IMR-90 (cell line): ENCODE measurements at regions not wholly inside any gene's neighbourhood (a gene's known extent, or its start where the extent isn't known, plus 50 kb on each side); places are given as distances from the start of the nearest gene placed in this dataset.

ENCODE experiments used
- ATAC-seq: fragments of 200-7000 bp; cut with Tn5 transposase; 2 replicates; pipeline ENCODE4 v1.9.1; 2020; ENCODE audit warnings: low read depth, mild to moderate bottlenecking, moderate library complexity
- BruUV-seq: library from RNA; stranded (reverse); fragments of 400-500 nt; replicated peaks from 2 replicates; lab custom pipeline; 2021; lab: Mats Ljungman, UMichigan
- CTCF ChIA-PET: fragments of 300-600 bp; formaldehyde crosslinking; extraction: SDS; loops from one replicate; lab custom pipeline; 2021; ENCODE audit warnings: antibody characterized with exemption; lab: Yijun Ruan, JAX
- POLR2A ChIA-PET: fragments of 300-600 bp; sonication (Branson Sonifier 250); formaldehyde crosslinking; loops from one replicate; lab custom pipeline; 2022; ENCODE audit warnings: antibody characterized with exemption; ENCODE audit not compliant: unreplicated experiment; lab: Charles Lee
- DNase-seq: peaks from one replicate; pipeline ENCODE4 v3.0.0; 2013
- H2AFZ ChIP-seq: replicated peaks from 2 replicates; pipeline ENCODE3; 2013; ENCODE audit warnings: low read length, mild to moderate bottlenecking; ENCODE audit not compliant: poor library complexity
- H2AK5ac ChIP-seq: 2 replicates; pipeline ENCODE4 v1.6.1; 2013; ENCODE audit warnings: low read depth, low read length, inconsistent platforms
- H2AK9ac ChIP-seq: replicated peaks from 2 replicates; pipeline ENCODE3; 2013; ENCODE audit warnings: mild to moderate bottlenecking, low read depth, low read length, moderate library complexity; ENCODE audit not compliant: poor library complexity
- H2BK120ac ChIP-seq: 2 replicates; pipeline ENCODE4 v1.6.1; 2013; ENCODE audit warnings: low read depth, low read length, inconsistent platforms
- H2BK15ac ChIP-seq: 3 replicates; pipeline ENCODE4 v1.6.1; 2013; ENCODE audit warnings: low read depth, low read length, inconsistent platforms
- H2BK20ac ChIP-seq: 2 replicates; pipeline ENCODE4 v1.6.1; 2013; ENCODE audit warnings: low read depth, mild to moderate bottlenecking, inconsistent platforms, low read length, moderate library complexity
- H2BK5ac ChIP-seq: 2 replicates; pipeline ENCODE4 v1.6.1; 2013; ENCODE audit warnings: mild to moderate bottlenecking, low read depth, low read length, inconsistent platforms; ENCODE audit not compliant: poor library complexity, severe bottlenecking
- H3K14ac ChIP-seq: replicated peaks from 2 replicates; pipeline ENCODE4 v1.6.1; 2013; ENCODE audit warnings: low read depth, low read length, inconsistent platforms
- H3K18ac ChIP-seq: 2 replicates; pipeline ENCODE4 v1.6.1; 2013; ENCODE audit warnings: low read depth, low read length, control low read depth
- H3K23ac ChIP-seq: 2 replicates; pipeline ENCODE4 v1.6.1; 2013; ENCODE audit warnings: low read depth, low read length, inconsistent platforms
- H3K27ac ChIP-seq: 2 replicates; pipeline ENCODE4 v1.5.1; 2013; ENCODE audit warnings: mild to moderate bottlenecking, control low read depth, low read length; ENCODE audit not compliant: insufficient read depth
- H3K27me3 ChIP-seq: 2 replicates; pipeline ENCODE4 v1.6.1; 2013; ENCODE audit warnings: low read length; ENCODE audit not compliant: control insufficient read depth, insufficient read depth
- H3K36me3 ChIP-seq: 2 replicates; pipeline ENCODE4 v1.6.1; 2013; ENCODE audit warnings: low read length, mixed read lengths; ENCODE audit not compliant: control insufficient read depth, insufficient read depth
- H3K4ac ChIP-seq: 2 replicates; pipeline ENCODE4 v1.6.1; 2013; ENCODE audit warnings: low read depth, low read length, inconsistent platforms
- H3K4me1 ChIP-seq: 2 replicates; pipeline ENCODE4 v1.6.1; 2013; ENCODE audit warnings: low read length, mixed read lengths; ENCODE audit not compliant: control insufficient read depth, insufficient read depth
- H3K4me2 ChIP-seq: 2 replicates; pipeline ENCODE4 v1.6.1; 2013; ENCODE audit warnings: low read depth, mild to moderate bottlenecking, control low read depth, low read length, moderate library complexity
- H3K4me3 ChIP-seq: 2 replicates; pipeline ENCODE4 v1.5.1; 2013; ENCODE audit warnings: low read depth, mild to moderate bottlenecking, control low read depth, low read length, moderate library complexity; ENCODE audit not compliant: insufficient read depth
- H3K56ac ChIP-seq: 2 replicates; pipeline ENCODE4 v1.6.1; 2013; ENCODE audit warnings: low read length, inconsistent platforms; ENCODE audit not compliant: insufficient read depth; ENCODE audit errors: extremely low read depth
- H3K79me1 ChIP-seq, 2 experiments: 2 replicates each; pipeline ENCODE4 v1.6.1; 2013; ENCODE audit warnings: low read length in 2 of 2, inconsistent platforms in 1 of 2, low read depth in 1 of 2
- H3K9ac ChIP-seq: 2 replicates; pipeline ENCODE4 v1.6.1; 2013; ENCODE audit warnings: low read depth, low read length, control low read depth
- H3K9me1 ChIP-seq: 2 replicates; pipeline ENCODE4 v1.6.1; 2013; ENCODE audit warnings: low read length, inconsistent platforms; ENCODE audit not compliant: insufficient read depth
- H3K9me3 ChIP-seq: 2 replicates; pipeline ENCODE4 v1.6.1; 2013; ENCODE audit warnings: low read length; ENCODE audit not compliant: control insufficient read depth, insufficient read depth
- H4K20me1 ChIP-seq: 2 replicates; pipeline ENCODE4 v1.6.1; 2013; ENCODE audit warnings: low read length, inconsistent platforms; ENCODE audit not compliant: insufficient read depth
- H4K5ac ChIP-seq: 2 replicates; pipeline ENCODE4 v1.6.1; 2013; ENCODE audit warnings: mild to moderate bottlenecking, low read depth, low read length, control low read depth
- H4K8ac ChIP-seq, 2 experiments: 2 replicates each; pipeline ENCODE4 v1.6.1; 2013; ENCODE audit warnings: low read depth in 2 of 2, low read length in 2 of 2, control low read depth in 1 of 2, inconsistent platforms in 1 of 2
- H4K91ac ChIP-seq: 2 replicates; pipeline ENCODE4 v1.6.1; 2013; ENCODE audit warnings: low read depth, low read length, inconsistent platforms; ENCODE audit not compliant: insufficient read depth
- BHLHE40 ChIP-seq: fragments of 150-350 bp; IDR thresholded peaks from 2 replicates; pipeline ENCODE4 v1.6.1; 2016; ENCODE audit warnings: mild to moderate bottlenecking, low read depth, low read length
- CEBPB ChIP-seq: IDR thresholded peaks from 2 replicates; pipeline ENCODE4 v1.6.1; 2012; ENCODE audit warnings: low read depth, low read length, improper control_type of control experiment
- CHD1 ChIP-seq: IDR thresholded peaks from 2 replicates; pipeline ENCODE4 v1.6.1; 2012; ENCODE audit warnings: low read depth, low read length, improper control_type of control experiment
- ELK1 ChIP-seq: fragments of 150-350 bp; IDR thresholded peaks from 2 replicates; pipeline ENCODE4 v1.6.1; 2016; ENCODE audit warnings: low read depth, mild to moderate bottlenecking, low read length, moderate library complexity, borderline replicate concordance
- FOS ChIP-seq: fragments of 150-350 bp; IDR thresholded peaks from 2 replicates; pipeline ENCODE4 v1.6.1; 2016; ENCODE audit warnings: low read depth, low read length
- MAFK ChIP-seq: IDR thresholded peaks from 2 replicates; pipeline ENCODE4 v1.6.1; 2012; ENCODE audit warnings: low read depth, low read length, improper control_type of control experiment
- MAZ ChIP-seq: IDR thresholded peaks from 2 replicates; pipeline ENCODE4 v1.6.1; 2012; ENCODE audit warnings: low read depth, mild to moderate bottlenecking, low read length, improper control_type of control experiment, moderate library complexity, borderline replicate concordance
- MXI1 ChIP-seq: IDR thresholded peaks from 2 replicates; pipeline ENCODE4 v1.6.1; 2012; ENCODE audit warnings: low read depth, mild to moderate bottlenecking, low read length, moderate library complexity, borderline replicate concordance
- NFE2L2 ChIP-seq: fragments of 150-350 bp; IDR thresholded peaks from 2 replicates; pipeline ENCODE4 v1.6.1; 2016; ENCODE audit warnings: low read depth, mild to moderate bottlenecking, low read length
- POLR2A ChIP-seq: IDR thresholded peaks from 2 replicates; pipeline ENCODE4 v1.6.1; 2012; ENCODE audit warnings: mild to moderate bottlenecking, low read depth, low read length
- RAD21 ChIP-seq: IDR thresholded peaks from 2 replicates; pipeline ENCODE4 v1.6.1; 2012; ENCODE audit warnings: low read length, improper control_type of control experiment
- RCOR1 ChIP-seq: IDR thresholded peaks from 2 replicates; pipeline ENCODE4 v1.6.1; 2012; ENCODE audit warnings: mild to moderate bottlenecking, low read length, improper control_type of control experiment; ENCODE audit not compliant: insufficient replicate concordance
- RFX5 ChIP-seq: IDR thresholded peaks from 2 replicates; pipeline ENCODE4 v1.8.0; 2012; ENCODE audit warnings: low read depth, mild to moderate bottlenecking, low read length, moderate library complexity
- SMC3 ChIP-seq: fragments of 150-350 bp; IDR thresholded peaks from 2 replicates; pipeline ENCODE4 v1.6.1; 2016; ENCODE audit warnings: low read depth, mild to moderate bottlenecking, antibody characterized with exemption, low read length, moderate library complexity
- USF2 ChIP-seq: fragments of 150-350 bp; IDR thresholded peaks from 2 replicates; pipeline ENCODE4 v1.6.1; 2017; ENCODE audit warnings: mild to moderate bottlenecking, antibody characterized with exemption, low read length, low read depth
- WGBS, 2 experiments: methylation state at CpG; one replicate each; pipeline versions ENCODE4 v1.1.5 to v1.1.7; 2013; ENCODE audit warnings: missing lambda C conversion rate in 2 of 2; ENCODE audit not compliant: insufficient read length in 1 of 2; ENCODE audit errors: extremely low coverage in 2 of 2; 5-methylcytosine and 5-hydroxymethylcytosine counted together
- dilution Hi-C: fragments of 300-500 bp; cut with HindIII; formaldehyde crosslinking; loops from one replicate; pipeline ENCODE4 v1.14.3; 2018; ENCODE audit warnings: low sequenced_read_pairs; ENCODE audit not compliant: unreplicated experiment
- in situ Hi-C: fragments of 300-500 bp; cut with MboI; formaldehyde crosslinking; loops from 3 replicates; pipeline ENCODE4 v1.14.3; 2019; ENCODE audit warnings: low sequenced_read_pairs, inconsistent platforms, mixed read lengths
- intact Hi-C: fragments of 100-400 bp; cut with micrococcal nuclease; formaldehyde crosslinking; loops from 2 replicates; pipeline ENCODE4 v1.10.0; 2022
- TF ChIP-seq, protein P1 (sequence below): conservative IDR thresholded peaks from 2 replicates; pipeline ENCODE4 v1.5.1; 2012; ENCODE audit warnings: mild to moderate bottlenecking, low read depth, low read length, improper control_type of control experiment

- Histone ChIP-seq H2BK20ac (no peak overlapping the region), H3K9me3 (no peaks in the 10 kb centered on the region), H3K18ac (no peak overlapping the region), H3K9me1 (no peaks in the 10 kb centered on the region), H3K27me3 (peaks cover 8% of the 10 kb centered on the region), H3K14ac (no peak overlapping the region), H3K56ac (no peak overlapping the region), H4K20me1 (no peaks in the 10 kb centered on the region), H4K5ac (no peak overlapping the region), H2AFZ (no peak overlapping the region), H2AK5ac (no peak overlapping the region), H3K4me3 (no peak overlapping the region), H3K79me1 (no peaks in the 10 kb centered on the region), H3K27ac (no peak overlapping the region), H3K4ac (no peak overlapping the region), H2BK15ac (no peak overlapping the region), H3K36me3 (no peaks in the 10 kb centered on the region), H3K4me2 (no peak overlapping the region), H3K4me1 (peaks cover 2% of the 10 kb centered on the region; the same call in 1 of the 2 replicates), H4K8ac (no peak overlapping the region), H4K91ac (no peak overlapping the region), H3K9ac (no peak overlapping the region), H3K23ac (no peak overlapping the region), H2BK120ac (no peak overlapping the region), H2AK9ac (no peak overlapping the region), H2BK5ac (no peak overlapping the region)
- DNase-seq, result no peak
- 92% methylated on average over 2 of the region's 8 CpGs; no CpG with 5 or more reads in 1 of the 2 experiments for WGBS, 2 experiments
- in situ Hi-C loops, result no loop called here
- TF ChIP-seq FOS (no peak), USF2 (no peak), MAZ (no peak), RFX5 (no peak), BHLHE40 (no peak), RCOR1 (no peak), MAFK (no peak), CHD1 (no peak), NFE2L2 (no peak), POLR2A (no peak), RAD21 (no peak), SMC3 (no peak), CEBPB (no peak), ELK1 (no peak), MXI1 (no peak)
- TF ChIP-seq, protein P1, sequence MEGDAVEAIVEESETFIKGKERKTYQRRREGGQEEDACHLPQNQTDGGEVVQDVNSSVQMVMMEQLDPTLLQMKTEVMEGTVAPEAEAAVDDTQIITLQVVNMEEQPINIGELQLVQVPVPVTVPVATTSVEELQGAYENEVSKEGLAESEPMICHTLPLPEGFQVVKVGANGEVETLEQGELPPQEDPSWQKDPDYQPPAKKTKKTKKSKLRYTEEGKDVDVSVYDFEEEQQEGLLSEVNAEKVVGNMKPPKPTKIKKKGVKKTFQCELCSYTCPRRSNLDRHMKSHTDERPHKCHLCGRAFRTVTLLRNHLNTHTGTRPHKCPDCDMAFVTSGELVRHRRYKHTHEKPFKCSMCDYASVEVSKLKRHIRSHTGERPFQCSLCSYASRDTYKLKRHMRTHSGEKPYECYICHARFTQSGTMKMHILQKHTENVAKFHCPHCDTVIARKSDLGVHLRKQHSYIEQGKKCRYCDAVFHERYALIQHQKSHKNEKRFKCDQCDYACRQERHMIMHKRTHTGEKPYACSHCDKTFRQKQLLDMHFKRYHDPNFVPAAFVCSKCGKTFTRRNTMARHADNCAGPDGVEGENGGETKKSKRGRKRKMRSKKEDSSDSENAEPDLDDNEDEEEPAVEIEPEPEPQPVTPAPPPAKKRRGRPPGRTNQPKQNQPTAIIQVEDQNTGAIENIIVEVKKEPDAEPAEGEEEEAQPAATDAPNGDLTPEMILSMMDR, result no peak
- no peak for ATAC-seq
- dilution Hi-C loops, result no loop called here
- intact Hi-C loops, result no loop called here
- ChIA-PET CTCF (no interaction called here), POLR2A (no interaction called here)
- BruUV-seq, result no TSS peak
These were observed 304.9 kb downstream of the DHX15 start for GRCh38 chr4:24279469-24279868.
